ENCODE measurements at regions not wholly inside any gene's neighbourhood (a gene's known extent, or its start where the extent isn't known, plus 50 kb on each side); places are given as distances from the start of the nearest gene placed in this dataset.

- FAIRE-seq: no peak
Measured at GRCh38 chr13:71068041-71068440, 799.0 kb downstream of the DACH1 start.

GRCh38 chr13:71067165-71067815, 799.7 kb downstream of the DACH1 start:
- no peak for FAIRE-seq

- FAIRE-seq: no peak
Measured at GRCh38 chr13:71056581-71056980, 810.4 kb downstream of the DACH1 start.

- FAIRE-seq: no peak
Measured at GRCh38 chr13:71055644-71056043, 811.4 kb downstream of the DACH1 start.

- no peak for FAIRE-seq
Measured at GRCh38 chr13:71055047-71055446, 812.0 kb downstream of the DACH1 start.

- no peak for FAIRE-seq
Measured at GRCh38 chr13:71054358-71054757, 812.6 kb downstream of the DACH1 start.

- FAIRE-seq: no peak
Measured at GRCh38 chr13:71051573-71051972, 815.4 kb downstream of the DACH1 start.

- no peak for FAIRE-seq
Measured at GRCh38 chr13:71046360-71047079, 820.5 kb downstream of the DACH1 start.

- no peak for FAIRE-seq
Measured at GRCh38 chr13:71045101-71045500, 821.9 kb downstream of the DACH1 start.

GRCh38 chr13:71039440-71039839, 827.6 kb downstream of the DACH1 start:
- no peak for FAIRE-seq

GRCh38 chr13:71034018-71034417, 833.0 kb downstream of the DACH1 start:
- no peak for FAIRE-seq

- no peak for FAIRE-seq
Measured at GRCh38 chr13:71033026-71033425, 834.0 kb downstream of the DACH1 start.

GRCh38 chr13:71030784-71031183, 836.2 kb downstream of the DACH1 start:
- no peak for FAIRE-seq

- no peak for FAIRE-seq
Measured at GRCh38 chr13:71028884-71029283, 838.1 kb downstream of the DACH1 start.

GRCh38 chr13:71021825-71022422, 845.1 kb downstream of the DACH1 start:
- no peak for FAIRE-seq

GRCh38 chr13:71018995-71019394, 848.0 kb downstream of the DACH1 start:
- FAIRE-seq: no peak

GRCh38 chr13:71018544-71018943, 848.5 kb downstream of the DACH1 start:
- FAIRE-seq: no peak

- FAIRE-seq: no peak
Measured at GRCh38 chr13:71017607-71018006, 849.4 kb downstream of the DACH1 start.

GRCh38 chr13:71015516-71015915, 851.5 kb downstream of the DACH1 start:
- FAIRE-seq: no peak

- no peak for FAIRE-seq
Measured at GRCh38 chr13:71015021-71015420, 852.0 kb downstream of the DACH1 start.

- no peak for FAIRE-seq
Measured at GRCh38 chr13:71005919-71006318, 861.1 kb downstream of the DACH1 start.

GRCh38 chr13:70995338-70995737, 871.7 kb downstream of the DACH1 start:
- FAIRE-seq: no peak

- FAIRE-seq: no peak
Measured at GRCh38 chr13:70994191-70994590, 872.8 kb downstream of the DACH1 start.

- FAIRE-seq: no peak
Measured at GRCh38 chr13:70987043-70987442, 878.8 kb upstream of the KLHL1 start.
